ENCODE measurements at regions not wholly inside any gene's neighbourhood (a gene's known extent, or its start where the extent isn't known, plus 50 kb on each side); places are given as distances from the start of the nearest gene placed in this dataset.
A peak's percentile ranks its signal among the peaks of the same experiment; 100 is the strongest.
"Not testable (repeated sequence)": the region's sequence is repeated elsewhere in the genome, so short reads cannot be mapped to it uniquely, and the experiment has no call there.

GRCh38 chr1:228666686-228667623 is 68.3 kb upstream of the RHOU start:
- Histone ChIP-seq H3K27ac (no peak overlapping the region), H3K4me3 (no peak overlapping the region)

- Histone ChIP-seq H3K27ac (no peak overlapping the region), H3K4me3 (no peak overlapping the region)
These were observed 66.6 kb upstream of the RHOU start for GRCh38 chr1:228668553-228669241.

- H3K27ac ChIP-seq: no peak overlapping the region
- H3K4me3 ChIP-seq: no peak overlapping the region
These were observed 66.1 kb upstream of the RHOU start for GRCh38 chr1:228669242-228669585.

- not testable (repeated sequence) for H3K27ac ChIP-seq, H3K4me3 ChIP-seq
These were observed 54.2 kb upstream of the RHOU start for GRCh38 chr1:228681076-228681565.

GRCh38 chr1:228683428-228683827 is 51.9 kb upstream of the RHOU start:
- H3K27ac ChIP-seq: no peak overlapping the region
- no peak overlapping the region for H3K4me3 ChIP-seq

GRCh38 chr1:228684607-228685006 is 50.7 kb upstream of the RHOU start:
- peak overlapping the region in 1 of 21 experiments; percentile 26 for H3K27ac ChIP-seq

GRCh38 chr1:228685081-228685660 is 50.1 kb upstream of the RHOU start:
- Histone ChIP-seq H3K4me3 (no peak overlapping the region), H3K27ac (peak overlapping the region in 1 of 21 experiments; percentile 26)

More at GRCh38 chr1:228684607-228685006, 50.7 kb upstream of the RHOU start:
- no peak overlapping the region for H3K4me3 ChIP-seq

Data from skin epidermis (tissue), 12 donors.